ENCODE measurements at regions not wholly inside any gene's neighbourhood (a gene's known extent, or its start where the extent isn't known, plus 50 kb on each side); places are given as distances from the start of the nearest gene placed in this dataset.

- Mint-ChIP-seq H3K4me3 (ENCODE audit: unreplicated experiment) (no peak overlapping the region), H3K4me1 (ENCODE audit: low read depth) (no peaks in the 10 kb centered on the region), H3K27ac (ENCODE audit: unreplicated experiment) (no peak overlapping the region), H3K36me3 (ENCODE audit: low read depth) (no peaks in the 10 kb centered on the region), H3K27me3 (ENCODE audit: low read depth) (no peaks in the 10 kb centered on the region), H3K9me3 (ENCODE audit: low read depth) (peaks cover 33% of the 10 kb centered on the region)
- no peak for DNase-seq (ENCODE audit: low spot score)
- no peak for TF ChIP-seq CTCF (IDR thresholded peaks at IDR 0.05)
These were observed 516.7 kb downstream of the CBLN4 start for GRCh38 chr20:55488593-55488992.

- no peak for TF ChIP-seq CTCF (IDR thresholded peaks at IDR 0.05)
- no peak for DNase-seq (ENCODE audit: low spot score)
- peaks cover 24% of the 10 kb centered on the region for H3K9me3 Mint-ChIP-seq (ENCODE audit: low read depth)
- no peaks in the 10 kb centered on the region for H3K36me3 Mint-ChIP-seq (ENCODE audit: low read depth)
- H3K27me3 Mint-ChIP-seq (ENCODE audit: low read depth), result no peaks in the 10 kb centered on the region
- H3K4me1 Mint-ChIP-seq (ENCODE audit: low read depth), result no peaks in the 10 kb centered on the region
- H3K4me3 Mint-ChIP-seq (ENCODE audit: unreplicated experiment), result no peak overlapping the region
- no peak overlapping the region for H3K27ac Mint-ChIP-seq (ENCODE audit: unreplicated experiment)
These were observed 526.4 kb downstream of the CBLN4 start for GRCh38 chr20:55478724-55479450.

- H3K4me1 Mint-ChIP-seq (ENCODE audit: low read depth), result no peaks in the 10 kb centered on the region
- H3K4me3 Mint-ChIP-seq (ENCODE audit: unreplicated experiment), result no peak overlapping the region
- no peak overlapping the region for H3K27ac Mint-ChIP-seq (ENCODE audit: unreplicated experiment)
- H3K36me3 Mint-ChIP-seq (ENCODE audit: low read depth), result no peaks in the 10 kb centered on the region
- TF ChIP-seq CTCF (IDR thresholded peaks at IDR 0.05), result no peak
- H3K27me3 Mint-ChIP-seq (ENCODE audit: low read depth), result no peaks in the 10 kb centered on the region
- peaks cover 7% of the 10 kb centered on the region for H3K9me3 Mint-ChIP-seq (ENCODE audit: low read depth)
- no peak for DNase-seq (ENCODE audit: low spot score)
These were observed 532.6 kb downstream of the CBLN4 start for GRCh38 chr20:55472704-55473103.

- H3K9me3 Mint-ChIP-seq (ENCODE audit: low read depth), result peaks cover 3% of the 10 kb centered on the region
- TF ChIP-seq CTCF (IDR thresholded peaks at IDR 0.05), result no peak
- DNase-seq (ENCODE audit: low spot score), result no peak
- H3K4me1 Mint-ChIP-seq (ENCODE audit: low read depth), result no peaks in the 10 kb centered on the region
- H3K4me3 Mint-ChIP-seq (ENCODE audit: unreplicated experiment), result no peak overlapping the region
- no peak overlapping the region for H3K27ac Mint-ChIP-seq (ENCODE audit: unreplicated experiment)
- H3K36me3 Mint-ChIP-seq (ENCODE audit: low read depth), result no peaks in the 10 kb centered on the region
- H3K27me3 Mint-ChIP-seq (ENCODE audit: low read depth), result no peaks in the 10 kb centered on the region
These were observed 534.0 kb downstream of the CBLN4 start for GRCh38 chr20:55471052-55472006.

- no peak for TF ChIP-seq CTCF (IDR thresholded peaks at IDR 0.05)
- Mint-ChIP-seq H3K27ac (ENCODE audit: unreplicated experiment) (no peak overlapping the region), H3K27me3 (ENCODE audit: low read depth) (no peaks in the 10 kb centered on the region), H3K4me1 (ENCODE audit: low read depth) (no peaks in the 10 kb centered on the region), H3K9me3 (ENCODE audit: low read depth) (peaks cover 10% of the 10 kb centered on the region), H3K4me3 (ENCODE audit: unreplicated experiment) (no peak overlapping the region), H3K36me3 (ENCODE audit: low read depth) (no peaks in the 10 kb centered on the region)
- no peak for DNase-seq (ENCODE audit: low spot score)
These were observed 536.2 kb downstream of the CBLN4 start for GRCh38 chr20:55469074-55469473.

Data from chondrocyte (in vitro differentiated cells).